A673 (cell line): ENCODE measurements at regions not wholly inside any gene's neighbourhood (a gene's known extent, or its start where the extent isn't known, plus 50 kb on each side); places are given as distances from the start of the nearest gene placed in this dataset.

Experiments
- BruUV-seq: library from RNA; stranded (reverse); fragments of 400-500 nt; replicated peaks from 2 replicates; lab custom pipeline; 2021; lab: Mats Ljungman, UMichigan
- CTCF ChIA-PET: fragments of 300-600 bp; sonication (Branson Sonifier 250); formaldehyde crosslinking; loops from one replicate; lab custom pipeline; 2022; ENCODE audit warnings: antibody characterized with exemption; lab: Charles Lee
- POLR2A ChIA-PET: fragments of 300-600 bp; sonication (Branson Sonifier 250); formaldehyde crosslinking; loops from one replicate; lab custom pipeline; 2022; ENCODE audit warnings: antibody characterized with exemption; ENCODE audit not compliant: low non-redundant PET; lab: Charles Lee
- DNase-seq: peaks from one replicate; pipeline ENCODE4 v3.0.0-alpha.2; 2015; ENCODE audit warnings: low spot score
- H3K27ac ChIP-seq: fragments of 200-600 bp; sonication (generic); 2 replicates; pipeline ENCODE4 v1.5.1; 2016; ENCODE audit warnings: mixed run types, low read depth, mild to moderate bottlenecking, mixed read lengths, antibody characterized with exemption, low read length; ENCODE audit not compliant: poor library complexity, severe bottlenecking
- H3K27me3 ChIP-seq: fragments of 200-600 bp; sonication (generic); replicated peaks from 2 replicates; pipeline ENCODE4 v1.6.1; 2017; ENCODE audit warnings: mixed run types, low read depth, mild to moderate bottlenecking, mixed read lengths, antibody characterized with exemption, low read length; ENCODE audit not compliant: insufficient read depth, poor library complexity
- H3K36me3 ChIP-seq: fragments of 200-600 bp; sonication (generic); 2 replicates; pipeline ENCODE4 v1.6.1; 2016; ENCODE audit warnings: mixed run types, mild to moderate bottlenecking, mixed read lengths, antibody characterized with exemption, low read length; ENCODE audit not compliant: insufficient read depth, poor library complexity, severe bottlenecking
- H3K4me1 ChIP-seq: fragments of 200-600 bp; sonication (generic); 2 replicates; pipeline ENCODE4 v1.6.1; 2017; ENCODE audit warnings: mixed run types, mild to moderate bottlenecking, mixed read lengths, antibody characterized with exemption, low read length; ENCODE audit not compliant: insufficient read depth, poor library complexity, severe bottlenecking
- H3K4me3 ChIP-seq: fragments of 200-600 bp; sonication (generic); 2 replicates; pipeline ENCODE4 v1.5.1; 2016; ENCODE audit warnings: low read depth, mixed run types, mild to moderate bottlenecking, mixed read lengths, low read length; ENCODE audit not compliant: poor library complexity, severe bottlenecking
- H3K9me3 ChIP-seq: fragments of 200-600 bp; sonication (generic); 2 replicates; pipeline ENCODE4 v1.6.1; 2016; ENCODE audit warnings: mixed run types, low read depth, mild to moderate bottlenecking, mixed read lengths, antibody characterized with exemption, low read length; ENCODE audit not compliant: poor library complexity, severe bottlenecking
- CTCF ChIP-seq: fragments of 300-800, 200-600 bp; sonication (generic); conservative IDR thresholded peaks from 2 replicates; pipeline ENCODE4 v1.5.1; 2017; ENCODE audit warnings: low read depth, mild to moderate bottlenecking, antibody characterized with exemption, low read length, moderate library complexity, mixed read lengths
- EZH2 ChIP-seq: fragments of 200-600 bp; sonication (generic); IDR thresholded peaks from 2 replicates; pipeline ENCODE4 v1.6.1; 2017; ENCODE audit warnings: borderline replicate concordance, low read depth, mild to moderate bottlenecking, mixed read lengths, antibody characterized with exemption, low read length; ENCODE audit not compliant: poor library complexity, severe bottlenecking
- intact Hi-C: fragments of 100-400 bp; cut with micrococcal nuclease; formaldehyde crosslinking; loops from one replicate; pipeline ENCODE4 v1.10.0; 2022; ENCODE audit not compliant: unreplicated experiment

GRCh38 chr5:34455098-34455497 is 201.0 kb upstream of the RAI14 start:
- no peak for DNase-seq
- Histone ChIP-seq H3K36me3 (no peaks in the 10 kb centered on the region), H3K9me3 (peaks cover 4% of the 10 kb centered on the region), H3K27ac (no peak overlapping the region), H3K4me3 (no peak overlapping the region), H3K4me1 (no peaks in the 10 kb centered on the region), H3K27me3 (no peaks in the 10 kb centered on the region)
- BruUV-seq: no TSS peak
- ChIA-PET CTCF (no interaction called here), POLR2A (no interaction called here)
- intact Hi-C loops: no loop called here
- TF ChIP-seq CTCF: no peak
- no peak for TF ChIP-seq EZH2

- TF ChIP-seq CTCF: no peak
- no peak for TF ChIP-seq EZH2
- Histone ChIP-seq H3K27ac (no peak overlapping the region), H3K4me1 (no peaks in the 10 kb centered on the region), H3K27me3 (no peaks in the 10 kb centered on the region), H3K9me3 (peaks cover 4% of the 10 kb centered on the region), H3K36me3 (no peaks in the 10 kb centered on the region), H3K4me3 (no peak overlapping the region)
- no TSS peak for BruUV-seq
- CTCF ChIA-PET: no interaction called here
- intact Hi-C loops: no loop called here
- DNase-seq: no peak
- POLR2A ChIA-PET: no interaction called here
Observed at GRCh38 chr5:34459908-34460307, 196.2 kb upstream of the RAI14 start.

- no peak overlapping the region for H3K4me3 ChIP-seq
- DNase-seq: no peak
- no peaks in the 10 kb centered on the region for H3K36me3 ChIP-seq
- intact Hi-C loops: no loop called here
- no peak for TF ChIP-seq EZH2
- TF ChIP-seq CTCF: no peak
- CTCF ChIA-PET: no interaction called here
- H3K9me3 ChIP-seq: peaks cover 4% of the 10 kb centered on the region
- H3K27ac ChIP-seq: no peak overlapping the region
- no peaks in the 10 kb centered on the region for H3K4me1 ChIP-seq
- no peaks in the 10 kb centered on the region for H3K27me3 ChIP-seq
- no TSS peak for BruUV-seq
- POLR2A ChIA-PET: no interaction called here
Observed at GRCh38 chr5:34460496-34460895, 195.6 kb upstream of the RAI14 start.
